Amniotic epithelial cell (primary cell): ENCODE measurements at regions not wholly inside any gene's neighbourhood (a gene's known extent, or its start where the extent isn't known, plus 50 kb on each side); places are given as distances from the start of the nearest gene placed in this dataset.

Source experiments
- DNase-seq: peaks from one replicate; pipeline ENCODE4 v3.0.0-alpha.2; 2010; ENCODE audit warnings: low read depth

DNA sequence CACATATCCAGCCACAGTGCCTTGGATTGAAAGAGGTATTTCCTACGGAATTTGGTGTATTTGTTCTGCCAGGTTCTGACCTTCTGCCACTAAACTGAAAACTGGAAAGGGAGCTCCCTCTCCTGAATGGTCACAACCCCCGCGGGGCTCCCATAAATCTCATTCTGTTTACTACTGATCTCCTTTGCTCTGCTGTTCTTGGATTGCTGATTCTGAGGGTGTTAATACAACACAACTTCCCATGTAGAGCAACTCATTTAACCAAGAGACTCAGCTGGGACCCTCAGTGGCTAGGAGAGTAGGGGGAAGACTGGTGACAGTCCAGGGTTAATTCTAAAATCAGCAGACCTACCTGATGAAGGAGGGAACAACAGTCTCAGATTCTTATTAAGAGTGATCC is 662.9 kb downstream of the INHBA start:
- no peak for DNase-seq

- peak; percentile 13 for DNase-seq
Observed at GRCh38 chr7:41039386-41039953, 663.4 kb downstream of the INHBA start.

DNA sequence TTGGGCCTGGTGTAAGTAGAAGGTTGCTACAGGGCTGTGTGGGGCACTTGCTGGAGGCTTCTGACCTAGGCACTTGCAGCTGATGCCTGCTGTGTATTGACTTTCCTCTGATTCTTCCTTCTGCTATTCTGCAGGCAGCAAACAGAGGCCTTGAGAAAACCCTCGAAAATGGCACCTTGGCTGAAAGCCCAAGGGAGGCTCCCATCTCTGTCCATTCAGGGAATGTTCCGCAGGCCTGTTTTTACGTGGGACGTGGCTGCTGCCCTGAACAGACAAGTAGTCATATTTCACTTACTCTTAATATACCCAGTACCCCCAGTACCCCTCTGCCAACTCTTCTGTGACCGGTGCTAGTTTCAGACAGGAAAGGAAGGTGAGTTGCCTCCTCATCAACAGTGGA is 664.7 kb downstream of the INHBA start:
- no peak for DNase-seq

GRCh38 chr7:41037691-41038090 is 665.2 kb downstream of the INHBA start:
- DNase-seq = no peak

DNA sequence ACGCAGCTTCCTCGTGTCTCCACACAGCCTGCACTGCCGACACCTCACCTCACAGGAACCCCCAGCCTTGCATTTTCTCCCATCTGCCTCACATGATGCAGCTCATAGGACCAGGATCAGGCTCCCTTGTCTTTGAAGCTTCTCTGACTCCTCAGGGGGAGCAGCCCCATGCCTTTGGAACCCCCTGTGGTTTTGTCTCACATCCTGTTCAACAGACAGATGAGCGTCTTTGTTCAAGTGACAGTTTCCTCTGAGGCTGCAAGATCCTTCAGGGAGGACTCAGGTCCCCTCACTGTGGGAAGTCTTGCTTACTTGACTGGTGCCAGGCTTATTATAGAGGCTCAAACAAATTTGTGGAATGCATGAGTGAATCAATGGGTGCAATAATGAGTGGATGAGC is 667.1 kb downstream of the INHBA start:
- no peak for DNase-seq

- no peak for DNase-seq
Observed at GRCh38 chr7:41033500-41033899, 669.4 kb downstream of the INHBA start.

DNA sequence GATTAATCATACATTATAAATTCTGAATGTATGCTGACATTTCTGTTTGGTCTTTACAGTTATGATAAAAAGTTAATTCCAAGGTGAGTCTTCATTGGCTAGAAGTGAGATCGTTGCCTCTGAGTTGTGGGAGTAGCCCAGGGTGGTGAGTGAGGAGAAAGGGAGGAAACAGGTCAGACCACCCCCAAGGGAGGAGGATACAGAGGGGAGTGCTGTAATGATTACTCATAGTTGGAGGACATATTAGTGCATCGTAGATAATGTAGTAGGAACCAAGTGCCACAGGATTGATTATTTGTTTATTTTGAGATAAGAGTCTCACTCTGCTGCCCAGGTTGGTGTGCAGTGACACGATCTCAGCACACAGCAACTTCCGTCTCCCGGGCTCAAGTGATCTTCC is 672.2 kb downstream of the INHBA start:
- DNase-seq = peak; percentile 45

GRCh38 chr7:41029072-41029499 is 673.8 kb downstream of the INHBA start:
- DNase-seq = peak; percentile 92

GRCh38 chr7:41028580-41028979 is 674.3 kb downstream of the INHBA start:
- DNase-seq = no peak

GRCh38 chr7:41027428-41028115 is 675.3 kb downstream of the INHBA start:
- DNase-seq = peak; percentile 95

DNA sequence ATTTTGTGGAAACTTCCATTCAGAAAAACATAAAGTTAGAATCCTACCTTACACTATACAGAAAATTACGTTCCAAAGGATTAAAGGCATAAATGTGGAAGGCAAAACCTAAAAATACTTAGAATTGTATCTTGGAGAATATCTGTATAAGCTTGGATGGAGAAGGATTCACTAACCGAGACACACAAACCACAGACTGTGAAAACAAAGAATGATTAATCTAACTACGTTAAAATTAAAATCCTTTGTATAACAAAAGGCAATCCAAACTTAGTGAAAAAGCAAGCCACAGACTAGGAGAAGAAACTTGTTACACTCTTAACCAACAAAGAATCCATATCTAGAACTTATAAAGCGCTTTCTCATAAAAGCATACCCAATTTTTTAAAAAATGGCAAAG is 678.8 kb downstream of the INHBA start:
- DNase-seq = no peak

- DNase-seq = no peak
Observed at GRCh38 chr7:41020056-41020455, 682.8 kb downstream of the INHBA start.

- DNase-seq = no peak
Observed at GRCh38 chr7:41013117-41013516, 689.8 kb downstream of the INHBA start.

DNA sequence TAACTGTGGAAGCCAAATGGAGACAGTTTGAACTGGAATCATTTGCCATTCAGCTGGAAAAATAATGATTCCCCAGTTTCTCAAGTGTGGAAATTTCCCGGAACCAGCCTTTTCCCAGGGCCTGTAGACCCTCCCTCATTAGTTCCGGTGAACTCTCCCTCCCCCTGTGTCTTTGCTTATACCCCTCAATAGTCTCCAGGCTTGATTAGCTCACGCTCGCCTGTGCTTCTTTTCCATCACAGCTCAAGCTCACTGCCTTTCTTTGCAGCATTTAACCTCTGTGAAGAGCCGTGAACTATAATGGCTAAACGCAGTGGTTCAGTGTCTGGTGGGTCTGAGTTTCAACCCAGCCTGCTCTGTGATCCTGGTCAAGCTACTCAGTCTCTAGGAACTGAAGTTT is 690.8 kb downstream of the INHBA start:
- no peak for DNase-seq

DNA sequence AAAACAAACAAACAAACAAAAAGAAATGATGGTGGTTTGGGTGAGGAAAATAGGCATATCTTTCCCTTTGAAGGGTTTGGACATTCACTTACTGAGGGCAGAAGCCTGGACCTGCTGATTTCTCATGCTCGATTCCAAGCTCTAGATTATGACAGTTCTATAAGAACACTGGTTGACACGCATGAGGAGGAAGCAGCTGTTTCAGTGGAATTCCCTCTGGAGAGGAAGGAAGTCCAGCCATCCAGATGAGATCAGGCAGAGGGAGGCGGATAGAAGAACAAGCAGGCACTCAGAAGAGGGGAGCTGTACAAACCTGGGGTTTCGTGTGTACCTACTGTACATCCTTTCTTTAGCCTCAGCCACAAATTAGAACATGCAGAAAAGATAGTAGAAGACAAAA is 691.9 kb downstream of the INHBA start:
- DNase-seq = no peak

DNA sequence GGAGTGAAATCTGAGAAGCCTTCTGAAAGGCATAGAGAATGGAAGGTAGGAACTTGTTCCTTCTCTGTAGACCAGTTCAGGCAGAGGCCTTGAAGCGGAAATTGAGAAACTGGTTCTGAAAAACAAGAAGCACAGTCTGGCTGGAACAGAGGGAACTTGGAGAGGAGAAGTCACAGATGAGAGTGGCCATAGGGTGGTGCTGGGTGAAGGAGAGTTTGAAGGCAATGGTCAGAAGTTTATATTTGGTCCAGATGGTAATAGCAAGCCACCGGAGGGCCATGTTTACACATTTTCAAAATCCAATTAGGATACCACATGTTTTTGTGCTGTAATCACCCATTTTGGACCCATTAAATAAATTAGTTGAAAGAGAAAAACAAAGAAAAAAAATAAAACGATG is 692.5 kb downstream of the INHBA start:
- DNase-seq = no peak

GRCh38 chr7:41007811-41008210 is 695.1 kb downstream of the INHBA start:
- no peak for DNase-seq

DNA sequence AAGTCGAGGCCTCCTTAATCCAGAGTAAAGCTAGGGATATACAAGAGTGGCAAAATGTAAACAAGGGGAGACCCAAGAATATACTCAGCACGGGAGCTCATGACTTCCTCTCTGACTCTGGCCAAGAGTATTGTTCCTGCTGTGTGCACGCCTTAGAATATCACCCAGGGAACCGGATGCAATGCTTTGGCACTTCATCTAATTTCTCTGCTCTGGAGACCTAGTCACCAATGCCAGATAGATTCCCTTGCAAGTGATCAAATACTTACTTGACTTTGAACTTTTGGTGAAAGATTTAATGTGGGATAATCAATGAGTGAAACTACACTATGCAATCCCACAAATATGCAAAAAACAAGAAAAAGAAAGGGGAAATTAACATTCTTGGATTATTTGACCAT is 695.5 kb downstream of the INHBA start:
- no peak for DNase-seq

GRCh38 chr7:41006306-41006995 is 696.4 kb downstream of the INHBA start:
- DNase-seq = peak; percentile 29

DNA sequence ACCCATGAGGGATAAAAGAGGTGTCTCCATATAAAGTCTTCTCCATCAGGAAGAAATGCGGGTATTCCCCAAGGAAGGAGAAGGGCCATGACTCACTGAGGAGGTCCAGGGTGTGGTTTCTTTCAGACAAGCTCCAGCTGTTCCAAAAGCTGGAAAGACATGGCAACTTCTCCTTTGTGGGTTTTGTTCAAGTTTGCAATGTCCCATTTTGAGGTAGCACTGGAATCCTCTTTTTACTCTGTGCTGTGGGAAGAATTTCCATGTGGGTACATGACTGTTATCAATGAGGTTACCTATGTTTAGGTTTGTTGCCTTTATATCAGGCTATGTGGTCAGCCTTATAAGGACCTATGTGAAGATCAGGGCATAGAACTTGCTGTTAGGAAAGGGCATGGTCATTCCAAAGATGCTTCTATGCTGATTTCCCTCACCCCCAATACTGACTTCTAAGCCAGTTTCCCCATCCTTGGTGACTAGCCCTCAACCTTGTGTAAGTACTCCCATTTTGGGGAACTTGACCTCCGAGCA is 697.5 kb downstream of the INHBA start:
- peak; percentile 63 for DNase-seq

GRCh38 chr7:41003977-41004376 is 698.9 kb downstream of the INHBA start:
- DNase-seq = no peak

GRCh38 chr7:41003611-41003940 is 699.3 kb downstream of the INHBA start:
- no peak for DNase-seq
